GM18873 (cell line): ENCODE measurements at regions not wholly inside any gene's neighbourhood (a gene's known extent, or its start where the extent isn't known, plus 50 kb on each side); places are given as distances from the start of the nearest gene placed in this dataset.
"Not testable (repeated sequence)": the region's sequence is repeated elsewhere in the genome, so short reads cannot be mapped to it uniquely, and the experiment has no call there.

Experiments
- ATAC-seq: cut with Tn5 transposase; IDR thresholded peaks from one replicate; pipeline ENCODE4 v1.9.1; 2021; ENCODE audit warnings: mild to moderate bottlenecking, moderate library complexity, moderate number of reproducible peaks; ENCODE audit not compliant: unreplicated experiment, low FRiP score

- ATAC-seq: no peak
These were observed 236.3 kb downstream of the OLFM4 start for GRCh38 chr13:53264751-53265385.

GRCh38 chr13:53266757-53267156 lies 238.1 kb downstream of the OLFM4 start:
- ATAC-seq: no peak

GRCh38 chr13:53269634-53270033 lies 241.0 kb downstream of the OLFM4 start:
- ATAC-seq: no peak

- no peak for ATAC-seq
These were observed 244.3 kb downstream of the OLFM4 start for GRCh38 chr13:53272873-53273272.

GRCh38 chr13:53276265-53276664 lies 247.7 kb downstream of the OLFM4 start:
- ATAC-seq: no peak

- ATAC-seq: no peak
These were observed 253.1 kb downstream of the OLFM4 start for GRCh38 chr13:53281677-53282076.

GRCh38 chr13:53285896-53286430 lies 257.4 kb downstream of the OLFM4 start:
- ATAC-seq: no peak

- no peak for ATAC-seq
These were observed 269.8 kb downstream of the OLFM4 start for GRCh38 chr13:53298396-53298795.

- no peak for ATAC-seq
These were observed 272.8 kb downstream of the OLFM4 start for GRCh38 chr13:53301449-53301848.

- not testable (repeated sequence) for ATAC-seq
These were observed 276.8 kb downstream of the OLFM4 start for GRCh38 chr13:53305419-53305818.

GRCh38 chr13:53310786-53311185 lies 282.2 kb downstream of the OLFM4 start:
- ATAC-seq: no peak

GRCh38 chr13:53311561-53311960 lies 282.9 kb downstream of the OLFM4 start:
- ATAC-seq: no peak

- no peak for ATAC-seq
These were observed 292.7 kb downstream of the OLFM4 start for GRCh38 chr13:53321296-53321801.

- ATAC-seq: no peak
These were observed 296.0 kb downstream of the OLFM4 start for GRCh38 chr13:53324656-53325055.

GRCh38 chr13:53326716-53327115 lies 298.1 kb downstream of the OLFM4 start:
- ATAC-seq: no peak

GRCh38 chr13:53327680-53328315 lies 299.2 kb downstream of the OLFM4 start:
- ATAC-seq: no peak

GRCh38 chr13:53336441-53337160 lies 308.0 kb downstream of the OLFM4 start:
- no peak for ATAC-seq

- ATAC-seq: no peak
These were observed 310.1 kb downstream of the OLFM4 start for GRCh38 chr13:53338760-53339159.

GRCh38 chr13:53340505-53341143 lies 312.0 kb downstream of the OLFM4 start:
- ATAC-seq: no peak

GRCh38 chr13:53341144-53341510 lies 312.5 kb downstream of the OLFM4 start:
- no peak for ATAC-seq
